ENCODE measurements at regions not wholly inside any gene's neighbourhood (a gene's known extent, or its start where the extent isn't known, plus 50 kb on each side); places are given as distances from the start of the nearest gene placed in this dataset.

GRCh38 chr6:104381907-104382306, 477.8 kb downstream of the HACE1 start:
- no peak for DNase-seq (ENCODE audit: low spot score)
- intact Hi-C loops (cut with DNase I) = no loop called here

DNA sequence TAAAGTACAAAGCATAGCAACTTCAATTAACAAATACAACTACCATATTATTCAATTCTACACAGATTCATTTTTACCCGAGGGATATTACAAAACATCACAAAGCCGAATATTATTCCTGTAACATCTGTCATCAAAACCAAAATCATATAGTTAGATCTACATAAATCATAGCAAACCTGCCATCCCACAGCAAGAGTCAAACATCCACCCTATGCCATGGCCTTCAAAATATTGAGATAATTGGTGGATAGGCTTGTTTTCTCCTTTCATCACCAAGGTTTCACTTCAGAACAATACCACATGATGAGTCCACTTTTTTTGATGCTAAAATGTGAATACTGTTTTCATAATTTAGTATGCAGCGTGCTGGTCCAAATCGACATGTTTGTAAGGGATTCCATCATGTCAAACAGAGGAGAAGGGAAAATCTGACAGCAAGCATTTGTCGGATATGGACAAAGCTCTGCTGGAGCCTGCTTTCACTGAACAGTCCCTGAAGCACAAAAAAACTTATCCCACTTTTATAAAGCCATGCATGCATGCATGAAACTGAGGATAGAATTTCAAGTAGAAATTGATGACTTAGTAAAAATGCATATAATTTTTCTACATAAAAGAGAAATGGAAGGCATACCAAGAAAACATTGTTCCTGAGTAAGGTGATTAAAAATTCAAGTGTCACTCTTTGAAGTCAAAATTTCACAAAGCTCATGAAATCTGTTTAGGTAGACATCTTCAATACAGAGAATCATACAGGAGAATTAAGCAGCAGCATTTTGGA, 494.1 kb downstream of the HACE1 start:
- intact Hi-C loops (cut with DNase I) = no loop called here
- no peak for DNase-seq (ENCODE audit: low spot score)

- no peak for DNase-seq (ENCODE audit: low spot score)
- intact Hi-C loops (cut with DNase I) = no loop called here
Observed at GRCh38 chr6:104357928-104358327, 501.8 kb downstream of the HACE1 start.

- DNase-seq (ENCODE audit: low spot score) = no peak
- intact Hi-C loops (cut with DNase I) = no loop called here
Observed at GRCh38 chr6:104356197-104356596, 503.5 kb downstream of the HACE1 start.

- intact Hi-C loops (cut with DNase I) = no loop called here
- DNase-seq (ENCODE audit: low spot score) = no peak
Observed at GRCh38 chr6:104349191-104349590, 510.5 kb downstream of the HACE1 start.

- intact Hi-C loops (cut with DNase I) = no loop called here
- DNase-seq (ENCODE audit: low spot score) = no peak
Observed at GRCh38 chr6:104344223-104344622, 515.5 kb downstream of the HACE1 start.

DNA sequence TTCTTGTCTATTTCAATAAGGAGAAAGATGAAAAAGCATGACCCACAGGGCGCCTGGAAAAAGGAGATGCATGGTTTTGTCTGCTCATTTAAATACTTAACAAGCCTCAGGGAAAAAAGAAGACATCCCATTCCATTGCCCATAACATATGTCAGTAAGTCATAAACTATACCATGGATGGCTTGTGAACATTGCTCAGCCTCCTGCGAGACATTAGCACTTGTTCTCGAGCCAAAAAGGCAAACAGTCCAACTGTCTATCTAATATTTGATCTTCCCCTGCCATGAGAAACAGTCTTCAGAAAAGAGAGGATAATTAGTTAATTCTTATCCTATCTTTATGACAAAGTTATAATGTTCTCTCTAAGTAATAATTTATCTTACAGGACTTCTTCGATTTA, 527.4 kb downstream of the HACE1 start:
- intact Hi-C loops (cut with DNase I) = no loop called here
- DNase-seq (ENCODE audit: low spot score) = no peak

DNA sequence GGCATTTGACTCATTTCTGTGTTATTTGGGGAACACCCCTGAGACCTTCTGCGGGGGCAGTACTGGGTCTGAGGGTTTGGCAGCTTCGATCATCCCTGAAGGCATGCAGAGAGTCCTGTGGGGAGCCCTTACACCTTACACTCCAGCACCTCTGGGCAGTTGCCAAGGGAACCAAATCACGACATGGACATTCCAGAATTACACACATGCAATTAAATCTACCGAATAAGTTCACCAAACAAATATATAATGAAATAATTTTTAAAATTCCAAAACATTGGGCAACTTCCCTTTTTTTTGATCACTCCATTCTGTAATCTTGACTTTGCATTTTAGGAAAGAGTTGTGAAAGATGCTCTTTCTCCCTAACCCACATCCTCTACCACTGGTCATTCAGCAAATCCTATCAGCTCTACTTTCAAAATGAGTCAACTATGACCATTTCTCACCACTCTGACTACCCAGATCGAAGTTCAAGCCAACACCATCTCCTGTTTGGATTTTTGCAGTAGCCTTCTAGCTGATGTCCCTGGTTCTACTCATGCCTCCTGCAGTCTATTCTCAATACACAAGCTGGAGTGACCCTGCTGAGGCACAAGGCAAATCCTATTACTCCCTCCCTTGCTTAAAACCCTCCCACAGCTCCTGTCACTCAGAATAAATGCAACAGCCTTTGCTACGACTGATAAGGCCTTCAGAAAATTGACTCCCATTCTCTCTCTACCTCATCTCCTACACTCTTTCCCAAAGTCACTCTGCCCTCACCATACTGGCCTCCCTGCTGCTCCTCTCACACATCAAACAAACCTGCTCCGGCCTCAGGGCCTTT, 533.3 kb downstream of the HACE1 start:
- intact Hi-C loops (cut with DNase I) = no loop called here

GRCh38 chr6:104325341-104326172, 534.2 kb downstream of the HACE1 start:
- DNase-seq (ENCODE audit: low spot score) = no peak
- intact Hi-C loops (cut with DNase I) = no loop called here

More for the DNA sequence above, 533.3 kb downstream of the HACE1 start:
- no peak for DNase-seq (ENCODE audit: low spot score)

- intact Hi-C loops (cut with DNase I) = no loop called here
- DNase-seq (ENCODE audit: low spot score) = no peak
Observed at GRCh38 chr6:104324301-104324700, 535.4 kb downstream of the HACE1 start.

DNA sequence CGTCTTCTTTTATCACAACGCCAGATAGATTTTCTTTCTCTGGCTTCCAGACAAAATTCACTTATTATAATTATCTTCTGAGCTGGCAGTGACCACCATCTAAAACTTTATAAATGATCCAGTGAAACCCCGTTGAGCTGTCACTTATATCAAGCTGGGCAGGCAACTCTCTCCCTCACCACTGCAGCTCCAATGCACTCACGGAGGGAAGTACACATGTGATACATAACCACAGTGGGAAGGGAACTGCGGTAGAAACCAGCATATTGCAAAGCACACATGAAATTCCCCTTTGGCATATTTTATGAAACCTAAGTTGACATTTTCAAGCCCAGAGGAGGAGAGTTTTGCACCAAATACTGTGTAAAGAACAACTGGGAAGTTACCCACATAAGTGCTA, 536.9 kb downstream of the HACE1 start:
- intact Hi-C loops (cut with DNase I) = no loop called here
- no peak for DNase-seq (ENCODE audit: low spot score)

DNA sequence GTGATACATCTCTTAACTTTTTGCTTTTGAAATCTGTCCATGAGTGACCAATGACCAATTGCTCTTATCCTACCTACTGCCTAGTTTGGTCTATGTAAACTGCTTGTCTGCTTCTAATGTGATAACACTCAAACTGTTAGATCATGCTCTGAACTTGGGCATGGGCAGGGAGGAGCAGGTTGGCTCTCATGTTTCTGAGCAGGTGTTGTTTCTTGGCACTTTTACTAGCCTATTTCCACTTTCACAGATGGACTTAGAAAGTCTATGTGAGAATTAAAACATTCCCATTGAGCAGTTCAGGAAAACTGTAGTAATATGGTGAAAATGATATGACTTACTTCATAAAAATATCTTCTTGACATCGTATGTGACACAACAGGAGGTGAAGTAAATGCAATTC, 538.4 kb downstream of the HACE1 start:
- DNase-seq (ENCODE audit: low spot score) = no peak
- intact Hi-C loops (cut with DNase I) = no loop called here

DNA sequence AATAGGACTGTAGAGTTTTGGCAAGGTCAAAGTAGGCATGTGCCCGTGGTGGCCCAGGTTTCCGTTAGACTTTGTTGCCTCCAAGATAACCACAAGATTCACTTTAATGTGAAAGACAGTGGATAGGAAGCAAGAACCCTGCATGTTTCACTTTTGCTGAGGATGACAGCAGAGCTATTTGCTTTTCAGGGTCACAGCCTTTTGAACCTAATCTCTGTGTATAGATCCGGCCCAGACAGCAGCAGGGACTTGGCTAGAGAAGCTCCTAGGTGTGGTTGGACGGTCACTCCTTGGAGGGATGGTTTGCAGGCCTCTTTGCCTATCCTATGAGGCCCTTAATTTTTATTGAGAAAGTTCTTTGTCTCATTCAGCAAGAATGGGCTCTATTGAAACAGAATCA, 538.8 kb downstream of the HACE1 start:
- no peak for DNase-seq (ENCODE audit: low spot score)
- intact Hi-C loops (cut with DNase I) = no loop called here

GRCh38 chr6:104312851-104313250, 546.9 kb downstream of the HACE1 start:
- DNase-seq (ENCODE audit: low spot score) = no peak
- intact Hi-C loops (cut with DNase I) = no loop called here

- intact Hi-C loops (cut with DNase I) = no loop called here
- no peak for DNase-seq (ENCODE audit: low spot score)
Observed at GRCh38 chr6:104306211-104306610, 553.5 kb downstream of the HACE1 start.

DNA sequence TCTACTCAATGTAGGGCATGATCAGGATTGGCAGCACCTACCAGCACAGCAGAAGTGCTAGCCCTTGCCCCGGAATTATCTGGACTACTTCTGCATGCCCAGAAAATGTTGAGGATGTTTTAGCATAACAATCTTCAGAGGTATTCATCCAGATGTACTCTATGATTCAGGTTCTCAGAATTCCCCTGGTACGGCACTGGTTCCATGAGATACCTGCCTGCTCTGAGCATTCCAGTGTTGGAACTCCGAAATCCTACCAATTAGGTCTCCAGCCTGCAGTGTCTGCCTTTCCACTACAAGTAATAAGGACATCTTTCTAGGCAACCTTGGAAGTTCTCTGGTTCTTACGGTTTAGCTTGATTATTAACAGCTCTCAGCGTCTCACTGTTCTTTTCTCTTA, 554.5 kb downstream of the HACE1 start:
- no peak for DNase-seq (ENCODE audit: low spot score)
- intact Hi-C loops (cut with DNase I) = no loop called here

GRCh38 chr6:104301951-104302350, 557.8 kb downstream of the HACE1 start:
- no peak for DNase-seq (ENCODE audit: low spot score)
- intact Hi-C loops (cut with DNase I) = no loop called here

DNA sequence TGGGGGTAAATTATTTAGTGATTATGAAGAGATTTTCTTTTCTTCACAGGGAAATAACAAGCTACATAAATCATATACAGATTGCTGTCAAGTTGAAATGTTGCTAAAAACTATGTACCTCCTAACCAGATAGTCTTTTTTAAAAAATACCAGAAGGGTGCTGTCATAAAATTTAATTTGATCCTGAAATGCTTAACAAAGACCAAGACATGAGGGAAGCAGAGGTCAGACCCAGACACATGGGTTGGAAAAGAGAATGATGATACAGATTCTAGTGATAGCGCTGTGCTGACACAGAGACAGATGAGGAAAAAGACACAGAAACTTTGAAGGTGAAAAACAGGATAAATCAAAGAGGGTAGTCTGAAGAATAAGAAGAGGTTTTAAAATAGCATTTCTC, 573.1 kb downstream of the HACE1 start:
- no peak for DNase-seq (ENCODE audit: low spot score)
- intact Hi-C loops (cut with DNase I) = no loop called here

- DNase-seq (ENCODE audit: low spot score) = no peak
- intact Hi-C loops (cut with DNase I) = no loop called here
Observed at GRCh38 chr6:104284872-104285271, 574.8 kb downstream of the HACE1 start.

DNA sequence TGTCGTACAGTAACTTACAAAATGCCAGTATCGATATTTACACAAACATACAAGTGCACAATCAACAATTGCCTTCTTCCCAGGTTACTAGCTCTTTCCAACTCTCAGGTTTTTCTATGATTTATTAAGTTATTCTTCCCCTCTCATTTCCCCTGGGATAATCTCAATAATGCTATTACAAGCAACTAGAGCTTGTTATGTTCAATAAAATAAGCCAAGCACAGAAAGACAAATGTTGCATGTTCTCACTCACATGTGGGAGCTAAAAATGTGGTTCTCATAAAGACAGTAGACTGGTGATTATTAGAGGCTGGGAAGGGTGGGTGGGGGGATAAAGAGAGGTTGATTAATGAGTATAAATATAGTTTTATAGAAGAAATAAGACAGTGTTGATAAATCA, 577.1 kb downstream of the HACE1 start:
- intact Hi-C loops (cut with DNase I) = no loop called here
- no peak for DNase-seq (ENCODE audit: low spot score)
